Endodermal cell (in vitro differentiated cells): ENCODE measurements at regions not wholly inside any gene's neighbourhood (a gene's known extent, or its start where the extent isn't known, plus 50 kb on each side); places are given as distances from the start of the nearest gene placed in this dataset.

Experiments
- DNase-seq: peaks from one replicate; pipeline ENCODE4 v3.0.0-alpha.2; 2017
- H3K27ac ChIP-seq: 2 replicates; pipeline ENCODE4 v1.5.1; 2013; ENCODE audit warnings: mild to moderate bottlenecking, low read depth, low read length, moderate library complexity
- H3K27me3 ChIP-seq: 2 replicates; pipeline ENCODE4 v1.6.1; 2013; ENCODE audit warnings: mild to moderate bottlenecking, low read length, moderate library complexity; ENCODE audit not compliant: insufficient read depth, control insufficient read depth, poor library complexity, severe bottlenecking
- H3K36me3 ChIP-seq: 2 replicates; pipeline ENCODE4 v1.7.0; 2013; ENCODE audit warnings: mild to moderate bottlenecking, low read length, moderate library complexity; ENCODE audit not compliant: control insufficient read depth, insufficient read depth
- H3K4me1 ChIP-seq: one replicate; pipeline ENCODE4 v1.7.0; 2013; ENCODE audit warnings: low read length; ENCODE audit not compliant: control insufficient read depth, insufficient read depth
- H3K4me3 ChIP-seq: 2 replicates; pipeline ENCODE4 v1.5.1; 2013; ENCODE audit warnings: mild to moderate bottlenecking, low read length, moderate library complexity
- H3K9ac ChIP-seq: 2 replicates; pipeline ENCODE4 v1.6.1; 2013; ENCODE audit warnings: mild to moderate bottlenecking, low read length, moderate library complexity; ENCODE audit not compliant: poor library complexity, severe bottlenecking; ENCODE audit errors: extremely low read depth
- H3K9me3 ChIP-seq: 2 replicates; pipeline ENCODE4 v1.6.1; 2013; ENCODE audit warnings: mild to moderate bottlenecking, low read length, moderate library complexity; ENCODE audit not compliant: control insufficient read depth
- H3K27ac Mint-ChIP-seq: 2 replicates; pipeline ENCODE4 v1.8.0; 2020; ENCODE audit warnings: mixed read lengths
- H3K27me3 Mint-ChIP-seq: 2 replicates; pipeline ENCODE4 v1.8.0; 2021; ENCODE audit warnings: mild to moderate bottlenecking, mixed read lengths; ENCODE audit not compliant: insufficient read depth
- H3K36me3 Mint-ChIP-seq: 2 replicates; pipeline ENCODE4 v1.8.0; 2020; ENCODE audit warnings: low read depth, mixed read lengths
- H3K4me1 Mint-ChIP-seq: 2 replicates; pipeline ENCODE4 v1.8.0; 2020; ENCODE audit warnings: mixed read lengths
- H3K4me3 Mint-ChIP-seq: 2 replicates; pipeline ENCODE4 v1.8.0; 2020; ENCODE audit warnings: mild to moderate bottlenecking, moderate library complexity, mixed read lengths
- H3K9me3 Mint-ChIP-seq: 2 replicates; pipeline ENCODE4 v1.8.0; 2020; ENCODE audit warnings: mild to moderate bottlenecking, mixed read lengths
- WGBS, 2 experiments: methylation state at CpG; one replicate each; pipeline versions ENCODE4 v1.1.5 to v1.1.7; 2013; ENCODE audit warnings: missing lambda C conversion rate in 2 of 2, mixed read lengths in 1 of 2; ENCODE audit not compliant: insufficient coverage in 1 of 2, insufficient read length in 1 of 2; 5-methylcytosine and 5-hydroxymethylcytosine counted together
- TF ChIP-seq, protein P1 (sequence below): fragments of 200-600 bp; sonication (generic); conservative IDR thresholded peaks from 2 replicates; pipeline ENCODE4 v1.5.0; 2021; ENCODE audit warnings: antibody characterized with exemption, mild to moderate bottlenecking

- Mint-ChIP-seq H3K36me3 (no peaks in the 10 kb centered on the region), H3K27ac (no peak overlapping the region), H3K4me3 (no peak overlapping the region), H3K4me1 (peaks cover 5% of the 10 kb centered on the region), H3K9me3 (no peaks in the 10 kb centered on the region), H3K27me3 (no peaks in the 10 kb centered on the region)
- Histone ChIP-seq H3K9me3 (no peaks in the 10 kb centered on the region), H3K4me3 (no peak overlapping the region), H3K4me1 (no peaks in the 10 kb centered on the region), H3K27ac (no peak overlapping the region), H3K9ac (no peak overlapping the region), H3K27me3 (no peaks in the 10 kb centered on the region), H3K36me3 (no peaks in the 10 kb centered on the region)
- TF ChIP-seq, protein P1, sequence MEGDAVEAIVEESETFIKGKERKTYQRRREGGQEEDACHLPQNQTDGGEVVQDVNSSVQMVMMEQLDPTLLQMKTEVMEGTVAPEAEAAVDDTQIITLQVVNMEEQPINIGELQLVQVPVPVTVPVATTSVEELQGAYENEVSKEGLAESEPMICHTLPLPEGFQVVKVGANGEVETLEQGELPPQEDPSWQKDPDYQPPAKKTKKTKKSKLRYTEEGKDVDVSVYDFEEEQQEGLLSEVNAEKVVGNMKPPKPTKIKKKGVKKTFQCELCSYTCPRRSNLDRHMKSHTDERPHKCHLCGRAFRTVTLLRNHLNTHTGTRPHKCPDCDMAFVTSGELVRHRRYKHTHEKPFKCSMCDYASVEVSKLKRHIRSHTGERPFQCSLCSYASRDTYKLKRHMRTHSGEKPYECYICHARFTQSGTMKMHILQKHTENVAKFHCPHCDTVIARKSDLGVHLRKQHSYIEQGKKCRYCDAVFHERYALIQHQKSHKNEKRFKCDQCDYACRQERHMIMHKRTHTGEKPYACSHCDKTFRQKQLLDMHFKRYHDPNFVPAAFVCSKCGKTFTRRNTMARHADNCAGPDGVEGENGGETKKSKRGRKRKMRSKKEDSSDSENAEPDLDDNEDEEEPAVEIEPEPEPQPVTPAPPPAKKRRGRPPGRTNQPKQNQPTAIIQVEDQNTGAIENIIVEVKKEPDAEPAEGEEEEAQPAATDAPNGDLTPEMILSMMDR = no peak
- WGBS, 2 experiments = 96 to 100% methylated on average over 1 to 4 of the region's 4 CpGs
- DNase-seq = no peak
These were observed 303.3 kb upstream of the ATP10A start for GRCh38 chr15:26166429-26166828.

GRCh38 chr15:26165546-26165945 is 302.4 kb upstream of the ATP10A start:
- no peaks in the 10 kb centered on the region for H3K36me3 Mint-ChIP-seq

DNA sequence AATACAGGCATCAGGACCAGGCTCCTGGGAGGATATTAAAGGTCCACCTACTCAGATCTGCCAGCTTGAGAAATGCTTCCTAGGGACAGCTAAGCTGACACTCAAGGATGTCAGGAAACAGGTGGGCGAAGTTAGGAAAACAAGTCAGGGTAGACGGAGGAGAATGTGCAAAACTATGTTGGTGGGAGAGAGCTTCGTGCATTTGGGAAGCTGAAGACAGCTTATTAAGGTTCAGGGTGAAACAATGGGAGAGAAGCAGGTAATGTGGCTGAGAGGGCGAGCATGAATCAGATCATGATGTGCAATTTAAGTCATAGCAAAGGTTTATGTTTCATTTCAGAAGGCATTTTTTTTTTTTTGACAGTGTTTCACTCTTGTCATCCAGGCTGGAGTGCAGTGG is 297.2 kb upstream of the ATP10A start:
- H3K4me1 Mint-ChIP-seq = no peaks in the 10 kb centered on the region
- TF ChIP-seq, protein P1 = no peak
- no peaks in the 10 kb centered on the region for H3K36me3 Mint-ChIP-seq
- no peak overlapping the region for H3K27ac ChIP-seq
- no peaks in the 10 kb centered on the region for H3K36me3 ChIP-seq
- no peak overlapping the region for H3K27ac Mint-ChIP-seq
- H3K27me3 ChIP-seq = no peaks in the 10 kb centered on the region
- WGBS, 2 experiments = 91 to 94% methylated on average over 4 of the region's 4 CpGs
- H3K9ac ChIP-seq = no peak overlapping the region
- H3K27me3 Mint-ChIP-seq = no peaks in the 10 kb centered on the region
- H3K4me3 ChIP-seq = no peak overlapping the region
- no peaks in the 10 kb centered on the region for H3K9me3 Mint-ChIP-seq
- H3K4me1 ChIP-seq = no peaks in the 10 kb centered on the region
- H3K4me3 Mint-ChIP-seq = no peak overlapping the region
- no peak for DNase-seq
- H3K9me3 ChIP-seq = no peaks in the 10 kb centered on the region

More at GRCh38 chr15:26165546-26165945, 302.4 kb upstream of the ATP10A start:
- H3K4me3 ChIP-seq = no peak overlapping the region
- no peaks in the 10 kb centered on the region for H3K27me3 ChIP-seq
- H3K27ac ChIP-seq = no peak overlapping the region
- no peaks in the 10 kb centered on the region for H3K36me3 ChIP-seq
- no peak overlapping the region for H3K27ac Mint-ChIP-seq
- 90 to 91% methylated on average over 4 to 6 of the region's 7 CpGs for WGBS, 2 experiments
- no peak for DNase-seq
- H3K27me3 Mint-ChIP-seq = no peaks in the 10 kb centered on the region
- no peak overlapping the region for H3K4me3 Mint-ChIP-seq
- no peaks in the 10 kb centered on the region for H3K4me1 ChIP-seq
- H3K9me3 Mint-ChIP-seq = no peaks in the 10 kb centered on the region
- no peaks in the 10 kb centered on the region for H3K9me3 ChIP-seq
- no peak overlapping the region for H3K9ac ChIP-seq
- TF ChIP-seq, protein P1 = no peak
- H3K4me1 Mint-ChIP-seq = no peaks in the 10 kb centered on the region
